Body of pancreas (tissue), 4 donors: ENCODE measurements at regions not wholly inside any gene's neighbourhood (a gene's known extent, or its start where the extent isn't known, plus 50 kb on each side); places are given as distances from the start of the nearest gene placed in this dataset.

Source experiments
- ATAC-seq: fragments of 150-250 bp; one replicate; pipeline ENCODE4 v1.9.1; 2016
- DNase-seq, 4 donors: peaks; one replicate each; pipeline ENCODE4 v3.0.0-alpha.2; 2019
- H3K27ac ChIP-seq, 4 donors: fragments of 200-600 bp; sonication (generic); 1 replicate in 3 of 4; 2 replicates in 1 of 4; pipeline versions ENCODE4 v1.5.1 to v1.6.1; 2016 to 2019; ENCODE audit warnings: mild to moderate bottlenecking in 1 of 4, mixed read lengths in 1 of 4, moderate library complexity in 1 of 4
- H3K27me3 ChIP-seq, 2 donors: fragments of 200-600 bp; sonication (generic); one replicate each; pipeline ENCODE4 v1.6.0; 2016; ENCODE audit warnings: mild to moderate bottlenecking in 1 of 2
- H3K36me3 ChIP-seq, 2 donors: fragments of 200-600 bp; sonication (generic); replicated peaks in 1 of 2; 2 replicates each; pipeline ENCODE4 v1.5.1; 2016; ENCODE audit warnings: low read depth in 2 of 2; ENCODE audit not compliant: insufficient read depth in 1 of 2
- H3K4me1 ChIP-seq: fragments of 200-600 bp; sonication (generic); one replicate; pipeline ENCODE4 v1.6.0; 2016
- H3K4me3 ChIP-seq, 2 donors: fragments of 200-600 bp; sonication (generic); 1 replicate in 1 of 2; 2 replicates in 1 of 2; pipeline ENCODE4 v1.5.1; 2016 to 2019
- H3K9me3 ChIP-seq, 3 donors: fragments of 200-600 bp; sonication (generic); 1 replicate in 2 of 3; 2 replicates in 1 of 3; pipeline ENCODE4 v1.5.1; 2016
- CTCF ChIP-seq, 7 experiments: fragments of 450-650 bp in 4 of 7; fragments of 200-600 bp in 3 of 7; sonication (generic) in 3 of 7; IDR thresholded peaks; one replicate each; pipeline ENCODE4 v1.5.1; 2016 to 2019; ENCODE audit warnings: antibody characterized with exemption in 7 of 7
- POLR2A ChIP-seq, 3 donors: fragments of 450-650 bp; IDR thresholded peaks; one replicate each; pipeline ENCODE4 v1.6.1; 2016; ENCODE audit warnings: antibody characterized with exemption in 3 of 3, mild to moderate bottlenecking in 2 of 3
- WGBS, 2 donors: methylation state at CpG; one replicate each; pipeline ENCODE4 v1.1.5; 2017; 5-methylcytosine and 5-hydroxymethylcytosine counted together
- intact Hi-C: fragments of 100-400 bp; cut with DNase I; formaldehyde crosslinking; loops from one replicate; pipeline ENCODE4 v1.15.1; 2023

GRCh38 chr5:5784101-5784500 is 361.6 kb downstream of the ICE1 start:
- Histone ChIP-seq H3K27ac (no peak overlapping the region), H3K4me1 (no peaks in the 10 kb centered on the region), H3K9me3 (no peaks in the 10 kb centered on the region), H3K4me3 (no peak overlapping the region), H3K36me3 (no peaks in the 10 kb centered on the region), H3K27me3 (no peaks in the 10 kb centered on the region)
- DNase-seq = no peak
- intact Hi-C loops = no loop called here
- WGBS, 2 donors = 43 to 54% methylated on average over 5 of the region's 5 CpGs
- no peak for ATAC-seq
- TF ChIP-seq CTCF (IDR thresholded peaks at IDR 0.05) (no peak), POLR2A (IDR thresholded peaks at IDR 0.05) (no peak)

GRCh38 chr5:5783021-5783420 is 360.5 kb downstream of the ICE1 start:
- Histone ChIP-seq H3K27ac (no peak overlapping the region), H3K36me3 (no peaks in the 10 kb centered on the region), H3K27me3 (no peaks in the 10 kb centered on the region), H3K4me3 (no peak overlapping the region), H3K9me3 (no peaks in the 10 kb centered on the region), H3K4me1 (no peaks in the 10 kb centered on the region)
- TF ChIP-seq CTCF (IDR thresholded peaks at IDR 0.05) = no peak
- no peak for TF ChIP-seq POLR2A (IDR thresholded peaks at IDR 0.05)
- 43 to 44% methylated on average over 2 of the region's 2 CpGs for WGBS, 2 donors
- intact Hi-C loops = no loop called here
- ATAC-seq (no peak), DNase-seq (no peak)

- no peak for DNase-seq
- Histone ChIP-seq H3K4me3 (no peak overlapping the region), H3K27me3 (no peaks in the 10 kb centered on the region), H3K27ac (no peak overlapping the region), H3K4me1 (no peaks in the 10 kb centered on the region), H3K9me3 (no peaks in the 10 kb centered on the region), H3K36me3 (no peaks in the 10 kb centered on the region)
- intact Hi-C loops = no loop called here
- ATAC-seq = no peak
- TF ChIP-seq POLR2A (IDR thresholded peaks at IDR 0.05) (no peak), CTCF (IDR thresholded peaks at IDR 0.05) (no peak)
- WGBS, 2 donors = 55 to 83% methylated on average over 4 of the region's 4 CpGs
Measured at GRCh38 chr5:5782402-5782801, 359.9 kb downstream of the ICE1 start.

GRCh38 chr5:5781335-5781734 is 358.9 kb downstream of the ICE1 start:
- intact Hi-C loops = no loop called here
- H3K4me1 ChIP-seq = no peaks in the 10 kb centered on the region
- ATAC-seq (no peak), DNase-seq (no peak)
- H3K36me3 ChIP-seq = no peaks in the 10 kb centered on the region
- 75 to 77% methylated on average over 3 of the region's 3 CpGs for WGBS, 2 donors
- H3K9me3 ChIP-seq = no peaks in the 10 kb centered on the region
- H3K4me3 ChIP-seq = no peak overlapping the region
- TF ChIP-seq CTCF (IDR thresholded peaks at IDR 0.05) (no peak), POLR2A (IDR thresholded peaks at IDR 0.05) (no peak)
- peaks cover 0 to 4% of the 10 kb centered on the region in 2 donors for H3K27me3 ChIP-seq
- H3K27ac ChIP-seq = no peak overlapping the region

GRCh38 chr5:5780253-5780652 is 357.8 kb downstream of the ICE1 start:
- WGBS, 2 donors = 67 to 69% methylated on average over 3 of the region's 3 CpGs
- Histone ChIP-seq H3K27ac (no peak overlapping the region), H3K4me1 (no peaks in the 10 kb centered on the region), H3K27me3 (peaks cover 0 to 4% of the 10 kb centered on the region in 2 donors), H3K4me3 (no peak overlapping the region), H3K9me3 (no peaks in the 10 kb centered on the region), H3K36me3 (no peaks in the 10 kb centered on the region)
- ATAC-seq (no peak), DNase-seq (no peak)
- TF ChIP-seq POLR2A (IDR thresholded peaks at IDR 0.05) (no peak), CTCF (IDR thresholded peaks at IDR 0.05) (no peak)
- intact Hi-C loops = no loop called here
